ENCODE measurements at regions not wholly inside any gene's neighbourhood (a gene's known extent, or its start where the extent isn't known, plus 50 kb on each side); places are given as distances from the start of the nearest gene placed in this dataset.

- 32 to 52% methylated on average over 3 of the region's 3 CpGs for WGBS, 2 donors (ENCODE audit: low coverage in 1 of 2)
- Histone ChIP-seq H3K36me3 (no peaks in the 10 kb centered on the region), H3K27ac (peak overlapping the region; percentile 59 to 76 (median 70)), H3K4me3 (no peak overlapping the region), H3K27me3 (no peaks in the 10 kb centered on the region), H3K4me1 (peaks cover 14 to 81% (median 17%) of the 10 kb centered on the region in 3 donors), H3K9me3 (no peaks in the 10 kb centered on the region)
- ATAC-seq = peak; percentile 55
- peak; percentile 93 for TF ChIP-seq POLR2AphosphoS5 (IDR thresholded peaks at IDR 0.05)
- TF ChIP-seq POLR2A (IDR thresholded peaks at IDR 0.05) = no peak
- TF ChIP-seq, protein P1, sequence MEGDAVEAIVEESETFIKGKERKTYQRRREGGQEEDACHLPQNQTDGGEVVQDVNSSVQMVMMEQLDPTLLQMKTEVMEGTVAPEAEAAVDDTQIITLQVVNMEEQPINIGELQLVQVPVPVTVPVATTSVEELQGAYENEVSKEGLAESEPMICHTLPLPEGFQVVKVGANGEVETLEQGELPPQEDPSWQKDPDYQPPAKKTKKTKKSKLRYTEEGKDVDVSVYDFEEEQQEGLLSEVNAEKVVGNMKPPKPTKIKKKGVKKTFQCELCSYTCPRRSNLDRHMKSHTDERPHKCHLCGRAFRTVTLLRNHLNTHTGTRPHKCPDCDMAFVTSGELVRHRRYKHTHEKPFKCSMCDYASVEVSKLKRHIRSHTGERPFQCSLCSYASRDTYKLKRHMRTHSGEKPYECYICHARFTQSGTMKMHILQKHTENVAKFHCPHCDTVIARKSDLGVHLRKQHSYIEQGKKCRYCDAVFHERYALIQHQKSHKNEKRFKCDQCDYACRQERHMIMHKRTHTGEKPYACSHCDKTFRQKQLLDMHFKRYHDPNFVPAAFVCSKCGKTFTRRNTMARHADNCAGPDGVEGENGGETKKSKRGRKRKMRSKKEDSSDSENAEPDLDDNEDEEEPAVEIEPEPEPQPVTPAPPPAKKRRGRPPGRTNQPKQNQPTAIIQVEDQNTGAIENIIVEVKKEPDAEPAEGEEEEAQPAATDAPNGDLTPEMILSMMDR (IDR thresholded peaks at IDR 0.05) = no peak
- TF ChIP-seq EP300 (IDR thresholded peaks at IDR 0.05) = peak; percentile 40
These were observed 76.7 kb upstream of the SESTD1 start for GRCh38 chr2:179341152-179341866.

DNA sequence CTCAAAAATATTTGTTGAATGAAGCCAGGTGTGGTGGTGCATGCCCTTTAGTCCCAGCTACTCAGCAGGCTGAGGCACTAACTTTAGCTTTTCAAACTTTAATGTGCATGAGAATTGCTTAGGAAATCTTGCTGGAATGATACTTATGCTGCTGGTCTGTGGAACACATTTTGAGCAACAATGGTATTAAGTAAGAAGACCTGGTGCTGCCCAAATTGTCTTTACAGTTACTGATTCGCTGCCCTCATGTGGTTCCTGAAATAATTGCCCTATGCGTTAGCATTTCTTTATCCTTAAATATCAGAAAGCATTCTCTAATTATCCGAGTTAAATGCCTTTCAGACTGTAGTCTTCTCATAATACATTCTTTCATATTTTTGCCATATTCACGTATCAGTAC is 76.0 kb upstream of the SESTD1 start:
- 42 to 59% methylated on average over 4 of the region's 4 CpGs for whole genome bisulfite sequencing, 2 donors (ENCODE audit: low coverage in 1 of 2)
- TF ChIP-seq POLR2AphosphoS5 (IDR thresholded peaks at IDR 0.05) = peak; percentile 58
- no peak for TF ChIP-seq EP300 (IDR thresholded peaks at IDR 0.05)
- TF ChIP-seq, protein P1 (IDR thresholded peaks at IDR 0.05) = peak; percentile 7 to 47 (median 36)
- ATAC-seq = peak; percentile 39
- Histone ChIP-seq H3K27me3 (no peaks in the 10 kb centered on the region), H3K4me1 (peaks cover 13 to 84% (median 17%) of the 10 kb centered on the region in 3 donors), H3K4me3 (no peak overlapping the region), H3K9me3 (no peaks in the 10 kb centered on the region), H3K27ac (peak overlapping the region; percentile 5 to 72 (median 46)), H3K36me3 (no peaks in the 10 kb centered on the region)

DNA sequence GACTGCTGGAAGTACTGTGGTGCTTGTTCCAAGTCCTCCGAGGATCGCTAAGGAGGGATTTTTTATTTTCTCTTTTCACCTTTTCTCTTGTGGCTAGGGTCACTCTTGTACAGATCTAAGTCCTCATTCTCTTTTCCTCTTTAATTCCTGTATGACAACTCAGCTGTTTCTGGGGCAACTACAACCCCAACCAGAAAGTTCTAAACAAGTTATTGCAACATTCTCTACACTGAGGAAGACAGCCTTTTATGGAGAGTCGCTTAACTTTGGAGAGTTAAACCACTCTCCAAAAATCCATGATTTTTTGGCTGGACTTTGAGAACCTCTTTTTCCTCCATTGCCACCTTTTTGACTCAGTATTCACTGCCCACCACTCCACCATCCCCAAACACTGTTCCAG is 74.0 kb upstream of the SESTD1 start:
- no peaks in the 10 kb centered on the region for H3K36me3 ChIP-seq
- TF ChIP-seq POLR2AphosphoS5 (IDR thresholded peaks at IDR 0.05) (peak; percentile 47), EP300 (IDR thresholded peaks at IDR 0.05) (no peak)
- no peak overlapping the region for H3K4me3 ChIP-seq
- no peaks in the 10 kb centered on the region for H3K27me3 ChIP-seq
- ATAC-seq = peak; percentile 80
- 83 to 91% methylated on average over 2 to 3 of the region's 3 CpGs for WGBS, 2 donors (ENCODE audit: low coverage in 1 of 2)
- no peaks in the 10 kb centered on the region for H3K9me3 ChIP-seq
- H3K27ac ChIP-seq = peak overlapping the region; percentile 32 to 71 (median 59)
- peaks cover 4 to 64% (median 8%) of the 10 kb centered on the region in 3 donors for H3K4me1 ChIP-seq

DNA sequence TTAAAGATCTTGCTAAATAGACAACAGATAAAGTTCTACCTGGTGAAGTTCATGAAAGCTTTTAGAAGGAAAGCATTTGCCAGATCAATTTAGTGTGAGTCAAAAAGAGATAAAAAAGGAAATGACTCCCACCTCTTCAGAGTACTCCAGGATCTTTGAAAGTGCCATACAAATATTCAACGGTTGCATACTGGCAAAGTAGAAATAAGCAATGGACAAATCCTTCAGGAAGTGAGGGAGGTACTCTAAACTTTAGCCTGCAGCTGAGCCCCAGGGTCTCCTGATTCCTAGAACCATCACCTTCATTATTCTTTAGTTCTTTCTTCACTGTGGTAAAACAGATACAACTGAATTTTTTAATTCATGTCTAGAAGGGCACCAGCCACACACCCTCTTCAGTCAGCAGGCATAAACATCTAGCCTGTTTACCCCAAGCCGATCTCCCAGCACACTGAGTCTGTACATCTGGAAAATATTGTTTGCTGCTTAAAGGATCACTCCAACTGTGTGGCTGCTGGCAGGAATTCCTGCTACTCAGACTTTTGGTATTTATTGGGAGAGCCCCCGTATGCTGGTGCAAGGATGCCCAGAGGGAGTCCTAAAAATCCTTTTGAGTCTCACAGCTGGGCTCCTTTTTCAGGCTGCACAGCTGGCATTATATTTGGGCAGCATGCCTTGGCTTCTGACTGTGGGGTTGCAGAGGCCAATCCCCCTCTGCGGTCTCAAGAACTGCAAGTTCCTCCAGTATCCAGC is 72.3 kb upstream of the SESTD1 start:
- H3K27me3 ChIP-seq = no peaks in the 10 kb centered on the region
- no peaks in the 10 kb centered on the region for H3K36me3 ChIP-seq
- WGBS, 2 donors (ENCODE audit: low coverage in 1 of 2) = 30 to 37% methylated on average over 3 of the region's 4 CpGs
- no peak overlapping the region for H3K4me3 ChIP-seq
- H3K27ac ChIP-seq = peak overlapping the region in 2 of 4 donors; percentile 3 to 17
- no peak for ATAC-seq
- H3K9me3 ChIP-seq = no peaks in the 10 kb centered on the region
- TF ChIP-seq POLR2AphosphoS5 (IDR thresholded peaks at IDR 0.05) = no peak
- TF ChIP-seq, protein P1 (IDR thresholded peaks at IDR 0.05) = no peak
- TF ChIP-seq POLR2A (IDR thresholded peaks at IDR 0.05) = no peak
- no peak for TF ChIP-seq EP300 (IDR thresholded peaks at IDR 0.05)
- peaks cover 4 to 54% (median 7%) of the 10 kb centered on the region in 3 donors for H3K4me1 ChIP-seq

GRCh38 chr2:179335732-179336131 is 71.1 kb upstream of the SESTD1 start:
- no peaks in the 10 kb centered on the region for H3K27me3 ChIP-seq
- no peak overlapping the region for H3K27ac ChIP-seq
- WGBS, 2 donors (ENCODE audit: low coverage in 1 of 2) = 44 to 51% methylated on average over 1 to 2 of the region's 2 CpGs
- no peaks in the 10 kb centered on the region for H3K9me3 ChIP-seq
- TF ChIP-seq EP300 (IDR thresholded peaks at IDR 0.05) = no peak
- TF ChIP-seq POLR2AphosphoS5 (IDR thresholded peaks at IDR 0.05) = no peak
- H3K36me3 ChIP-seq = no peaks in the 10 kb centered on the region
- no peak overlapping the region for H3K4me3 ChIP-seq
- H3K4me1 ChIP-seq = peaks cover 3 to 41% (median 4%) of the 10 kb centered on the region in 3 donors
- ATAC-seq = no peak

All from gastroesophageal sphincter (tissue), 4 donors.